ENCODE measurements at regions not wholly inside any gene's neighbourhood (a gene's known extent, or its start where the extent isn't known, plus 50 kb on each side); places are given as distances from the start of the nearest gene placed in this dataset.
"Not testable (repeated sequence)": the region's sequence is repeated elsewhere in the genome, so short reads cannot be mapped to it uniquely, and the experiment has no call there.

GRCh38 chr5:118193194-118193905 lies 795.0 kb downstream of the DTWD2 start:
- no peak for DNase-seq (ENCODE audit: low read depth)

DNA sequence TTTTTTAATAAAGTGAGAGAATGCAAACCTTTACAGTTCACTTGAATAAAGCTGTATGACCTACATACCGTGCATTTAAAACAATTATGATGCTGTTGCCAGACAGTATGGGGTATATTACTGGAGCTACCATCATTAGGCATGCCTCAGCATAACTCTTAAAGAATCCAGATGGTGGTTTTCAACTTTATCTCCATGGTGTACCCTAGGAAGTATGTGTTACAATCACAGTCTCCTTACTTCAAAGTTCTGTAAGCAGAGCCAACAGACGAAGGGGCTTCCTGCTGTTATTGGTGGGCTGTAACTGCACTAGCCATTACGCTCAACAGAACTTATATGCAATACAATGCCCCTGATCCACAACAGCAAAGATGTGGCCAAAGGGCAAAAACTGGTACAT lies 803.3 kb downstream of the DTWD2 start:
- no peak for DNase-seq (ENCODE audit: low read depth)

- no peak for DNase-seq (ENCODE audit: low read depth)
Observed at GRCh38 chr5:118176146-118176545, 812.2 kb downstream of the DTWD2 start.

DNA sequence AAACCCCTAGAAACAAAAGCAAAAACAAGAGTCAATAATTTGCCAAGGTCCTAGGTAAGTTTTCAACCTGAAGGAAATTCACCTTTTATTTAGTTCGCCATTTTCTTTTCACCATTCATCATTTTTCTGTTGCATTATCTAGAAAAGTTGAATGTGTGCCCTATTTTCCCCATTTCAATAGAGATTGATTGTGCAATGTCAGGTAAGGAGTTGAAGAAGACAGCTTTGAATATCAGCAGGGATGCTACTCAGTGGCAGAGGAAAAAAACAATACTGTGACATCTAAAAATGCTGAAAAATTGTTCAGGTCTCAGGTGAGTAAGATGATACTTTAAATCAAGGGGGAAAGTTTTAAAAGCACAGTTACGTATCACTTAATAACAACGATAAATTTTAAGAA lies 813.7 kb downstream of the DTWD2 start:
- DNase-seq (ENCODE audit: low read depth), result no peak

- no peak for DNase-seq (ENCODE audit: low read depth)
Observed at GRCh38 chr5:118173340-118173739, 815.0 kb downstream of the DTWD2 start.

DNA sequence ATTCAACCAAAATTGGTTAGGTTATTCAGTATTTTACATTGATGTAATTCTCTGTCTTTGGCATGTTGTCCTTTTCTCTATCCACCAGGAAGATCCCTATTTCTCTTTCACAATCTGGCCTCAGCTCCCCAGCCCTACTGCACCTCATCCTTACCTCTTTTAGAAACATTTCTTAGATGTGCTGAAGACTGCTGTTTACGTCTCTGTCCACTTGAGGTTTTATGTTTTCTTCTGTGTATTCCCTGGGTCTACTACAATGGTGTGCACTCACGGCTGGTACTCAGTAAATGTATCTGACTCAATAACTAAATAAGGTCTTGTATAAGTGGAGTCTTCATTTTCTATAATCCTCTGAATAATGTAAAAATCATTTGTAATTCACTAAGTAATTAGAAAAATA lies 822.7 kb downstream of the DTWD2 start:
- DNase-seq (ENCODE audit: low read depth), result no peak

- no peak for DNase-seq (ENCODE audit: low read depth)
Observed at GRCh38 chr5:118156181-118156580, 832.2 kb downstream of the DTWD2 start.

- DNase-seq (ENCODE audit: low read depth), result no peak
Observed at GRCh38 chr5:118146824-118147223, 841.5 kb downstream of the DTWD2 start.

- no peak for DNase-seq (ENCODE audit: low read depth)
Observed at GRCh38 chr5:118144540-118144939, 843.8 kb downstream of the DTWD2 start.

GRCh38 chr5:118139361-118139760 lies 849.0 kb downstream of the DTWD2 start:
- DNase-seq (ENCODE audit: low read depth), result no peak

DNA sequence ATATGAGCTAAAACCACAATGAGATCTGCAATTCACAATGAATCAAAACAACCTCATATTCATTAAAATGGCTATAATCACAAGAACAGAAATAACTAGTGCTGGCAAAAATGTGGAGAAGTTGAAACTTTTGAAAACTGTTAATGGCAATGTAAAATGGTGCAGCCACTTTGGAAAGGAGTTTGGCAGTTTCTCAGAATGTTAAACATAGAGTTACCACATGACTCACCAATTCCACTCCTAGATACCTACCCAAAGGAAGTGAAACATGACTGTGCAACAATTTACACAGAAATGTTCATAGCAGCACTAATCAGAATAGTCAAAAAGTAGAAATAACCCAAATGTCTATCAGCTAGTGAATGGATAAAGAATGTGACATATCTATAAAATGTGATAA lies 862.2 kb downstream of the DTWD2 start:
- no peak for DNase-seq (ENCODE audit: low read depth)

- no peak for DNase-seq (ENCODE audit: low read depth)
Observed at GRCh38 chr5:118125687-118126086, 862.7 kb downstream of the DTWD2 start.

GRCh38 chr5:118121258-118121657 lies 867.1 kb downstream of the DTWD2 start:
- no peak for DNase-seq (ENCODE audit: low read depth)

- DNase-seq (ENCODE audit: low read depth), result no peak
Observed at GRCh38 chr5:118115791-118116190, 872.6 kb downstream of the DTWD2 start.

- no peak for DNase-seq (ENCODE audit: low read depth)
Observed at GRCh38 chr5:118111956-118112355, 876.4 kb downstream of the DTWD2 start.

- not testable (repeated sequence) for DNase-seq (ENCODE audit: low read depth)
Observed at GRCh38 chr5:118107246-118107645, 881.1 kb downstream of the DTWD2 start.

DNA sequence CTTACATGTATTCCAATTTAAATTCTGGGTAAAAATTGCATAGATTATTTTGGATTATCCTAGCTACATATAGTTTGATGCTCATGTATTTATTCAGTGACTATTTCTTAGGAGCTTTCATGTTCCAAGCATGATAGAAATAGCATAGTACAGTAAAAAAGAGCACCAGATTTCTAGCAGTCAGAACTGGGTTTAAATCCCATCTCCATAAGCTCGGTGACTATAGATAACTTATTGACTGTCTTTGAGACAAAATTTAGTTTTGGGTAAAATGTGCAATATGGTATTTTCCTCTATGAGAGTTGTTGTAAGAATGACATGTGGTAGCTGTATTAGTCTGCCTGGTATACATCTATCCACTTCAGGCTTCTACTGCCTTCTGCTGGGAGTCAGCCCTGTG lies 889.6 kb downstream of the DTWD2 start:
- no peak for DNase-seq (ENCODE audit: low read depth)

DNA sequence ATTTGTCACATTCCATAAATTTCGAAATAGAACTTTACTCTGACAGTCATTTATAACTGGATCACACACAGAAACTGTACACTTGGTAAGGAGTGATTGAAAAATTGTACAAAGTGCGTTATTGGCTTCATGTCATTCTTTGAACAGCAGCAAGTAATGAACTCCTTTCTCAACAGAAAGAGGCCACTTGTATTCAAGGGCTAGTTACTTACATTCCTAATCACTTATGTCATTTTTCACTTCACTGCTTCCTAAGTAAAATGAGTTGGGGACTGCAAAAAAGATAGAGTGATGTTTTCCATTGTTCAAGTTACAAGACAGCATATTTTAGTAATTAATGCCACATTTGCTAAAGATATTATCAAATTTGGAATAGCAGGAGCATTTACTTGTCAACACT lies 893.2 kb downstream of the DTWD2 start:
- no peak for DNase-seq (ENCODE audit: low read depth)

- DNase-seq (ENCODE audit: low read depth), result no peak
Observed at GRCh38 chr5:118088448-118088847, 899.9 kb downstream of the DTWD2 start.

- DNase-seq (ENCODE audit: low read depth), result no peak
Observed at GRCh38 chr5:118076490-118076889, 911.9 kb downstream of the DTWD2 start.

DNA sequence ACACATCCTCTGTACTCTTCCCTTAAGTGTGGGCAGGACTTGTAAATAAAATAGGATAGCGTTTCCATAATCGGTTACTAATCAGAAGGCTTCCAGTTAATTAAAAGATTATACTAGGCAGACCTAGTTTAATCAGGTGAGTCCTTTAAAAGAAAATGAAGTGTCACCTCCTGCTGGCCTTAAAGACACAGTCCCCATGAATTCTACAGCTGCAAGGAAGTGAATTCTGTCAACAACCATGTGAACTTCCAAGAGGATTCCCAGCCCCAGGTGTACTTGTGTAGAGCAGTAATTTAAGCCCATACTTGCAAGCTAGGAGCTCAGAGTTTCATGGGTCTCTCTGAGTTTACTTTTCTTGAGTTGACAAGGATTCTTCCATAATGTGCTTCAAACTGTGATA lies 918.3 kb downstream of the DTWD2 start:
- no peak for DNase-seq (ENCODE audit: low read depth)

GRCh38 chr5:118069452-118069851 lies 918.9 kb downstream of the DTWD2 start:
- DNase-seq (ENCODE audit: low read depth), result no peak

DNA sequence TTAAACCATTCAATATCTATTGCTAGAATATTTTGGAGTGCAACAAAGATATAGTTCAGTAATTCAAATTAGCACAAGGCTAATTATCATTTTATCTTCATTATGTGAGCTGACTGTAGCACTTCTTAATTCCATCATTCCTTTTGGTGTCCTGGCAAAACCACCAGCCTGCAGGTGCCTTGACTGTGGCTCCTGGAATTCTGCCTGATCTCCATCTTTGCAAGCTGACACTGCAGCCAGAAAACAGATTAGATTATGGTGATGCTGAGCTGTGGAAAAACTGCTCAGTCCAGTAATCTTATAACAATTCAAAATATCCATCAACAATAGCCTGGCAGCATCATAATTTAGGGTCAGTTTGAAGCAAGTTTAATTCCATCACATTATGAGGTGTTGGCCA lies 919.5 kb downstream of the DTWD2 start:
- no peak for DNase-seq (ENCODE audit: low read depth)

DNA sequence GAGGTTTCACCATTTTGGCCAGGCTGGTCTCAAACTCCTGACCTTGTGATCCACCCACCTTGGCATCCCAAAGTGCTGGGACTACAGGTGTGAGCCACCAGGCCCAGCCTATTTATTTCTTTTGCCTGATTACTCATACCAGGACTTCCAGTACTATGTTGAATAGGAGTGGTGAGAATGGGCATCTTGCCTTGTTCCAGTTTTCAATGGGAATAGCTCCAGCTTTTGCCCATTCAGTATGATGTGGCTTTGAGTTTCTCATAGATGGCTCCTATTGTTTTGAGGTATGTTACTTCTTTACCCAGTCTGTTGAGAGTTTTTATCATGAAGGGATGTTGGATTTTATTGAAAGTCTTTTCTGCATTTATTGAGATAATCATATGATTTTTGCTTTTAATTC lies 924.5 kb downstream of the DTWD2 start:
- DNase-seq (ENCODE audit: low read depth), result not testable (repeated sequence)

DNA sequence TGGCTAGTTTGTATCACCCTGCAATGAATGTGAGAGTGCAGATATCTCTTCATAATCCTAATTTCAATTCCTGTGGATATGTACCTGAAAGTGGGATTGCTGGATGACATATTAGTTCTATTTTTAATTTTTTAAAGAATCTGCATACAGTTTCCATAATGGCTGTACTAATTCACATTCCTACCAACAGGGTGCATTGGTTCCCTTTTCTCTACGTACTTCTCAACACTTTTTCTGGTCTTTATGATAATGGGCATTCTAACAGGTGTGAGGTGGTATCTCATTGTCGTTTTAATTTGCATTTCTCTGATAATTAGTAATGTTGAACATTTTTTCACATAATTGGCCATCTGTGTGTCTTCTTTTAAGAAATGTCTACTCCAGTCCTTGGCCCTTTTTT lies 927.5 kb downstream of the DTWD2 start:
- DNase-seq (ENCODE audit: low read depth), result no peak
